HepG2 (cell line): ENCODE measurements at regions not wholly inside any gene's neighbourhood (a gene's known extent, or its start where the extent isn't known, plus 50 kb on each side); places are given as distances from the start of the nearest gene placed in this dataset.

Experiments
- ATAC-seq: fragments of 200-7000 bp; cut with Tn5 transposase; 3 replicates; pipeline ENCODE4 v1.9.1; 2020; ENCODE audit warnings: mild to moderate bottlenecking, moderate library complexity
- BruUV-seq: library from RNA; stranded (reverse); fragments of 400-500 nt; replicated peaks from 2 replicates; lab custom pipeline; 2021; lab: Mats Ljungman, UMichigan
- CTCF ChIA-PET: fragments of 300-600 bp; formaldehyde crosslinking; extraction: SDS; loops from one replicate; lab custom pipeline; 2021; ENCODE audit warnings: low total read pairs, inconsistent platforms, low intra/inter-chr PET ratio; lab: Yijun Ruan, JAX
- POLR2A ChIA-PET: fragments of 350-600 bp; sonication (Branson Sonifier 250); formaldehyde crosslinking; loops from one replicate; lab custom pipeline; 2020; ENCODE audit warnings: antibody characterized with exemption, inconsistent platforms; lab: Yijun Ruan, JAX
- DNase-seq: peaks from one replicate; pipeline ENCODE4 v3.0.0-alpha.2; 2015; ENCODE audit warnings: low spot score
- FAIRE-seq: peaks from 3 replicates; lab custom pipeline; 2011; peaks lifted over from hg19 to GRCh38; lab: Jason Lieb, UNC
- H2AFZ ChIP-seq: one replicate; pipeline ENCODE4 v1.6.1; 2011; ENCODE audit warnings: low read length, inconsistent platforms
- H3K27ac ChIP-seq: fragments of 300-600 bp; 3 replicates; pipeline ENCODE4 v1.8.0; 2011; ENCODE audit warnings: mixed run types, mild to moderate bottlenecking, mixed read lengths, low read length, inconsistent platforms; ENCODE audit not compliant: insufficient read depth; ENCODE audit errors: extremely low read length
- H3K27me3 ChIP-seq, 2 experiments: fragments of 200-600 bp in 1 of 2; 2 replicates in 1 of 2; 3 replicates in 1 of 2; pipeline versions ENCODE4 v1.6.0 to v1.8.0; 2011; ENCODE audit warnings: low read length in 2 of 2, mild to moderate bottlenecking in 2 of 2, moderate library complexity in 2 of 2, inconsistent platforms in 1 of 2; ENCODE audit not compliant: insufficient read depth in 2 of 2, control insufficient read depth in 1 of 2
- H3K36me3 ChIP-seq, 2 experiments: fragments of 200-600 bp in 1 of 2; replicated peaks in 1 of 2; 2 replicates in 1 of 2; 3 replicates in 1 of 2; pipeline versions ENCODE4 v1.5.1 to v1.8.0; 2011; ENCODE audit warnings: low read length in 2 of 2, inconsistent platforms in 1 of 2; ENCODE audit not compliant: insufficient read depth in 2 of 2, control insufficient read depth in 1 of 2
- H3K4me1 ChIP-seq: 2 replicates; pipeline ENCODE4 v1.5.1; 2012; ENCODE audit warnings: low read length, inconsistent platforms; ENCODE audit not compliant: insufficient read depth
- H3K4me2 ChIP-seq: 2 replicates; pipeline ENCODE4 v1.6.0; 2011; ENCODE audit warnings: low read depth, low read length, inconsistent platforms
- H3K4me3 ChIP-seq, 3 experiments: fragments of 200-600 bp in 1 of 3; sonication (generic), shearing (Covaris generic) in 1 of 3; replicated peaks in 1 of 3; 2 replicates each; pipeline ENCODE4 v1.5.1; 2011 to 2016; ENCODE audit warnings: low read length in 3 of 3, inconsistent platforms in 2 of 3, low read depth in 2 of 3, mild to moderate bottlenecking in 2 of 3, control low read depth in 1 of 3, mixed read lengths in 1 of 3; ENCODE audit not compliant: insufficient read depth in 1 of 3
- H3K79me2 ChIP-seq: one replicate; pipeline ENCODE4 v1.6.1; 2011; ENCODE audit warnings: low read length, inconsistent platforms; ENCODE audit not compliant: insufficient read depth
- H3K9ac ChIP-seq: 2 replicates; pipeline ENCODE4 v1.6.0; 2011; ENCODE audit warnings: mild to moderate bottlenecking, low read depth, low read length, inconsistent platforms; ENCODE audit not compliant: insufficient read depth
- H3K9me3 ChIP-seq: 2 replicates; pipeline ENCODE4 v1.5.1; 2012; ENCODE audit warnings: mild to moderate bottlenecking, low read length
- H4K20me1 ChIP-seq: 2 replicates; pipeline ENCODE4 v1.6.0; 2011; ENCODE audit warnings: inconsistent platforms, mild to moderate bottlenecking, low read length, moderate library complexity; ENCODE audit not compliant: insufficient read depth
- FOXP1 ChIP-seq, 2 experiments: fragments of 450-650 bp in 1 of 2; IDR thresholded peaks; 2 replicates each; pipeline ENCODE4 v1.6.1; 2017 to 2018; ENCODE audit warnings: antibody characterized with exemption in 1 of 2
- ISL2 ChIP-seq: sonication (generic); formaldehyde crosslinking; IDR thresholded peaks from 2 replicates; pipeline ENCODE4 v1.5.0; 2020; ENCODE audit warnings: missing genetic modification reagents
- KLF12 ChIP-seq: sonication (generic); formaldehyde crosslinking; IDR thresholded peaks from 2 replicates; pipeline ENCODE4 v1.4.0; 2020; ENCODE audit warnings: missing genetic modification reagents, borderline replicate concordance
- PHF21A ChIP-seq: sonication (generic); formaldehyde crosslinking; IDR thresholded peaks from 2 replicates; pipeline ENCODE4 v1.5.0; 2020; ENCODE audit warnings: mild to moderate bottlenecking, missing genetic modification reagents
- RAD51 ChIP-seq: fragments of 450-650 bp; IDR thresholded peaks from 2 replicates; pipeline ENCODE4 v1.6.1; 2016; ENCODE audit warnings: borderline replicate concordance
- REL ChIP-seq: sonication (generic); formaldehyde crosslinking; conservative IDR thresholded peaks from 2 replicates; pipeline ENCODE4 v1.8.0; 2022; ENCODE audit warnings: mild to moderate bottlenecking, missing genetic modification reagents, moderate library complexity
- RXRB ChIP-seq: IDR thresholded peaks from 2 replicates; pipeline ENCODE4 v1.6.1; 2016; ENCODE audit warnings: borderline replicate concordance, missing genetic modification reagents, missing compliant biosample characterization
- SNAI1 ChIP-seq: sonication (generic); formaldehyde crosslinking; IDR thresholded peaks from 2 replicates; pipeline ENCODE4 v1.5.0; 2020; ENCODE audit warnings: mild to moderate bottlenecking, missing genetic modification reagents, borderline replicate concordance
- SOX13 ChIP-seq, 3 experiments: fragments of 450-650 bp in 1 of 3; sonication (generic) in 1 of 3; formaldehyde crosslinking in 1 of 3; IDR thresholded peaks in 2 of 3; conservative IDR thresholded peaks in 1 of 3; 2 replicates each; pipeline versions ENCODE4 v1.5.0 to v1.6.1; 2016 to 2020; ENCODE audit warnings: antibody characterized with exemption in 1 of 3, mild to moderate bottlenecking in 1 of 3, missing compliant biosample characterization in 1 of 3, missing genetic modification reagents in 1 of 3, moderate library complexity in 1 of 3
- THRA ChIP-seq: sonication (generic); formaldehyde crosslinking; IDR thresholded peaks from 2 replicates; pipeline ENCODE4 v1.4.0; 2020; ENCODE audit warnings: missing genetic modification reagents, borderline replicate concordance
- YEATS4 ChIP-seq: sonication (generic); formaldehyde crosslinking; IDR thresholded peaks from 2 replicates; pipeline ENCODE4 v1.4.0; 2020; ENCODE audit warnings: missing genetic modification reagents, borderline replicate concordance
- ZBTB7B ChIP-seq: sonication (generic); formaldehyde crosslinking; IDR thresholded peaks from 2 replicates; pipeline ENCODE4 v1.4.0; 2020; ENCODE audit warnings: missing genetic modification reagents
- ZC3H4 ChIP-seq: sonication (generic); formaldehyde crosslinking; IDR thresholded peaks from 2 replicates; pipeline ENCODE4 v1.4.0; 2020; ENCODE audit warnings: missing genetic modification reagents, borderline replicate concordance
- ZFAT ChIP-seq: sonication (generic); formaldehyde crosslinking; conservative IDR thresholded peaks from 2 replicates; pipeline ENCODE4 v1.8.1; 2023; ENCODE audit warnings: missing genetic modification reagents, inconsistent platforms
- ZFP90 ChIP-seq: sonication (generic); formaldehyde crosslinking; IDR thresholded peaks from 2 replicates; pipeline ENCODE4 v1.8.0; 2022; ENCODE audit warnings: missing genetic modification reagents, mild to moderate bottlenecking, inconsistent platforms, borderline replicate concordance
- ZNF207 ChIP-seq: fragments of 450-650 bp; IDR thresholded peaks from 2 replicates; pipeline ENCODE4 v1.6.1; 2016; ENCODE audit warnings: antibody characterized with exemption, borderline replicate concordance
- ZNF281 ChIP-seq: sonication (generic); formaldehyde crosslinking; IDR thresholded peaks from 2 replicates; pipeline ENCODE4 v1.4.0; 2020; ENCODE audit warnings: missing genetic modification reagents, borderline replicate concordance
- WGBS: methylation state at CpG from one replicate; pipeline ENCODE4 v1.1.6; 2017; ENCODE audit warnings: low lambda C conversion rate; 5-methylcytosine and 5-hydroxymethylcytosine counted together
- in situ Hi-C: cut with HindIII; loops from 2 replicates; pipeline ENCODE4 v1.10.0; 2017; ENCODE audit warnings: low pct_unique_long_range_greater_than_20kb; ENCODE audit not compliant: extremely low pct_ligation_motif_present
- intact Hi-C: fragments of 100-400 bp; cut with micrococcal nuclease; formaldehyde crosslinking; loops from one replicate; pipeline ENCODE4 v1.10.0; 2022; ENCODE audit not compliant: unreplicated experiment

- no peak overlapping the region for H2AFZ ChIP-seq
- in situ Hi-C loops (no loop called here), intact Hi-C loops (no loop called here)
- ChIA-PET POLR2A (interaction anchor here (0.5 kb wide), 1 partner anchor 132 kb away, joined by 3 read pairs; no protein-coding TSS in a partner anchor), CTCF (no interaction called here)
- ATAC-seq = peak; percentile 61
- H3K27ac ChIP-seq = no peak overlapping the region
- no peak overlapping the region for H3K4me2 ChIP-seq
- no peaks in the 10 kb centered on the region for H3K36me3 ChIP-seq
- peaks cover 10% of the 10 kb centered on the region for H3K4me1 ChIP-seq
- no peak overlapping the region for H3K4me3 ChIP-seq
- H3K9me3 ChIP-seq = no peaks in the 10 kb centered on the region
- no peak for DNase-seq
- WGBS = 3% methylated on average over 4 of the region's 4 CpGs
- no peak overlapping the region for H3K9ac ChIP-seq
- BruUV-seq = no TSS peak
- no peaks in the 10 kb centered on the region for H4K20me1 ChIP-seq
- H3K79me2 ChIP-seq = no peaks in the 10 kb centered on the region
- H3K27me3 ChIP-seq = 0 out of 5 replicates have a peak, but pooled peaks cover 0 to 4% of the 10 kb centered on the region in 2 experiments
- no peak for FAIRE-seq
- TF ChIP-seq KLF12 (CRISPR knock-in tag) (no peak), ZFAT (CRISPR knock-in tag) (no peak), RXRB (CRISPR knock-in tag) (peak; percentile 57), RAD51 (no peak), ZNF281 (CRISPR knock-in tag) (no peak), ZFP90 (CRISPR knock-in tag) (no peak), ZBTB7B (CRISPR knock-in tag) (no peak), ISL2 (CRISPR knock-in tag) (no peak), REL (CRISPR knock-in tag) (no peak), ZC3H4 (CRISPR knock-in tag) (no peak), YEATS4 (no peak), THRA (CRISPR knock-in tag) (peak; percentile 77; the same call in 1 of the 2 replicates), SOX13 (IDR thresholded peaks at IDR 0.05) (no peak), SOX13 (CRISPR knock-in tag; conservative IDR thresholded peaks at IDR 0.05 in 1 of 2, IDR thresholded peaks at IDR 0.05 in 1 of 2) (0 out of 4 replicates have a peak, but pooled peaks of 1 of the 2 experiments have one; percentile 13), SNAI1 (CRISPR knock-in tag) (no peak), FOXP1 (IDR thresholded peaks at IDR 0.05) (no peak), FOXP1 (CRISPR knock-in tag; IDR thresholded peaks at IDR 0.05) (0 out of 2 replicates have a peak, but pooled peaks have one; percentile 11), ZNF207 (no peak), PHF21A (CRISPR knock-in tag) (no peak)
Measured at GRCh38 chr17:68662037-68662432, 60.9 kb upstream of the FAM20A start.
